IPS DF 19.7 (cell line): ENCODE measurements at regions not wholly inside any gene's neighbourhood (a gene's known extent, or its start where the extent isn't known, plus 50 kb on each side); places are given as distances from the start of the nearest gene placed in this dataset.

Experiments
- DNase-seq: peaks from one replicate; pipeline ENCODE4 v3.0.0-alpha.2; 2013; ENCODE audit warnings: low read depth, low spot score

DNA sequence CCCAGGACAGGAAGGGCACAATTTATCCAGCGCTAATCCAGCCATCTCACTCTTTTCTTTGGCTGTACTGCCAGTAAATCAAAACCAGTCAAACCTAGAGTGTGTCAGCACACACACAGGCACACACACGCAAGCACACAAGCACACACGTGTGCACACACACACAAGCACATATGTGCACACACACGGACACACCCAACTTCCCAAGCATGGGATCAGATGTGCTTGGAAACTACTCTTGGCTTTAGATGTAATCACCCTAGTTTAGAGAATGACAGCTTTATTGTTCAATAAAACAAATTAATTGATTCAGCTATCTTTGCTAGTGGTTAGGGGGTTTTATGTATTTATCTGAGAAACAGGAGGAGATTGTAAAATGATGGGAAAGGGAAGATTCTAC is 615.0 kb upstream of the MKI67 start:
- no peak for DNase-seq

DNA sequence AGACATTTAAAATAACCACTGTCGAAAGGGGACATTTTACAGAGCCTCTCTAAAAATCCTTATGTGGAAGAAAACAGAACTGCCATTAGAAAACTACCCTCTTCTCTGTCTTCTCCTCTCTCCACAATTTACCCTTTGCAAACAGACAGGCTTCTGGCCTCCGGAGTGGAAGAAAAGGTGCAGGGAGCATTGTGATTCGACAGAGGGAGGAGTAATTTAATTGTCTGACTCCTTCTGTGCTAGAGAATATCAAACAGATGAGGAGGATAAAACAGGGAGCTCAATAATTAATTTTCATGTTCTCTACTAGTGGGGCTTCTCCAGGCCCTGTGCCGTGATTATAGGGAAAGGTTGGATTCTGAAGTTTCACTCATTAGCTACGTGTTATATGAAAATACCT is 615.5 kb upstream of the MKI67 start:
- no peak for DNase-seq

DNA sequence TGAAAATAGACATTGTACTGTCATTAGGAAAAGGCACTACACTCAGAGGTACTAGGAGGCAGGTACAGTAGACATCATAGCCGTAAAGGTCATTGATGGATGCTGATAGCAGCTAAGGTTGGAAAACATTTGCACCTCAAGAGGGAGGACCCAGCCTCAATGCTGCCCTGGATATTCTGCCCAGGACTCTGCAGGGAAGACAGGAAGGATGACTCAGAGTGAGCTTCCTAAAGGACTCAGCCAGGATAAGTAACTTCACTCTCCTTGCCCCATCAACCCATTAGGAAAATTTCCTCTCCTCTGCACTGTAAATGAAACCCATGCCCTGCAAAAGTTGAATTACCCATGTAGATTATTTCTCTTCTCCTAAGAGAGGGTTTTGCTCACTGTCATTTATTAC is 617.9 kb upstream of the MKI67 start:
- peak; percentile 25 for DNase-seq

DNA sequence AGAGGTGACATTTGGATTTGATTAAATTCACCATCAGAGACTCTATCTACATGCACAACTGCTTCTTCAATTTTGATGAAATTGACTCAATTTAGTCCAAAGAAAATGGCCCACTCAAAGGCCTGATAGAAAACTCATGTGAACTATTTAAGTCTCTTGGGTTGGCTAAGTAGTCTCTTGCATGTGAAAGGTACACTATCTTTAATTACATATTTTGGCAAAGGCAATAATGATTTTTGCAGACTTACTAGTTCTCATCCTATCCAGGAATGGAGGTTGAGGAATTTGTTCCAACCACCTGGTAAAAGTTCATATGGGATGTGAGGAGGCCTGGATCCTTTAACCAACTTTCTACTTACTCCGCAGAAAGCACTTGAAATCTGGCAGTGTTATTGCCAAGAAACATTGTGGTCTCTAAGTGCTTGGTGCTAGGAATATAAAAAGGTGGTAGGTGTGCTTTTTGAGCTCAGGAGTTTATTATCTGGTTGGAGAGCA is 618.6 kb upstream of the MKI67 start:
- DNase-seq = no peak

DNA sequence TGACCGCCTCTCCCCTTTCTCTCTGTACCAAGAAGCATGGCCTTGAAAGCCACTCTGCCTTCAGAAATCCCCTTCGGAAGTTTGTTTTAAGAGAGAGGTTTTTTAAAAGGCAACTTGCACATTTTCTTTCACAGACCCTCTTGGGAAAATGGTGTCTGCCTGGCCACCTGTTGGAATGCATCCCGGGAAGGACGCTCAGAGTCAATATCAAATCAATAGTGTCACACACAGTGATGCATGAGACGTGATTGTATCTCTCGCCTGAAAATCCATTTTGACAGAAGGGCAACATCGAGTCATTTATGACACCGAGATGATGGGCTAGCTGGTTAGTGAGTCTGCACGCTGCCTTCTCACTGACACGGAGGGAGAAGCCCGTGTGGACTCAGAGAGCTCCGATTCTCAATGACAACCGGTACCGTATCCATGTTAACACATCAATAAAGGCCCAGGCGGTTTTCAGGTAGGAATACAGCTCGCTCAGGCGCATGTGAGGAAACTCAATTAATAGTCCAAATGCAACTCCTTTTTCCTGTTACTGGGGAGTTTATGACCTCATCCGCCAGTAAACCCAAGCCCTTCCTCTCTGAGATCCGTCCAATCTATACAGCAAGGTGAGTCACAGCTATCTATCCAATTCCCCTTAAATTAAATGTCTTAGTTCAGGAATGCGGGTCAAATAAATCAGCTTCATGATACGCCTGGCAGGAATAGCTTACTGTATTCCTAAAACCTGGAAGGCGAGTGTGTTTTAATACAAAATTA is 621.5 kb upstream of the MKI67 start:
- DNase-seq = no peak

DNA sequence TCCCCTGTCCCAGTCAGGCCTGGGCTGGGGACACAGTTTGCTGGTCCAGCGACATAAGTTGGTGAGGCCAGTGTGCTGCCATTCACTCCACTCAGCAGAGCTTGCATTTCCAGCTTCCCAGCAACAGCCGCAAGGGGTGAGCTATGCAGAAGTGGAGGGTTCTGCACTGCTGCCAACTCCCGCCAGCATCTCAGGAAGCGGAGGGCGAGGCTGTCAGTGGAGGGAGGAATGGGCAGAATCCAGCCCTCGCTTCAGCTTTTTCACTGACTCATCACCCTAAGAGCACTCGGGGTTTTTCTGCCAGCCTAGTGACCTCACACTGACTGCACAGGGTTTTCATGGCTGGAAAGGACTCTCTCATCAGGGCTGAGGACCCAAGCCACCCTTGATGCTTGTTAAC is 625.1 kb upstream of the MKI67 start:
- DNase-seq = no peak

DNA sequence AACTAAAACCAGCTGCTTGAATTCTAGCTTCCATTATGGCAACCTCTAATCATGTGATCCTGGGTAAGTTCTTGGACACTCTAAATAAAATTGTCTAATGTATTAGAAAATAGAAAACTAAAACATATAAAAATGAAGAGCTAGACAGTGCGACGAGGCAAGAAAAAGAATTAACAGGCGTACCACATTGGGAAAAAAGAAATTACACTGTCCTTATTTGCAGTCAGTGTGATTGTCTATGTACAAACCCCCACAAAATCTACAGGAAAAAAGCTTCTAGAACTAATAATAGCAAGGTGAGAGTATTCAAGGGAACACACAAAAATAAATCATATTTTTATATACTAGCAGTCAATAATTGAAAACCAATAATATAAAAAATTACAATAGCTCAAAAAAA is 625.6 kb upstream of the MKI67 start:
- DNase-seq = no peak

DNA sequence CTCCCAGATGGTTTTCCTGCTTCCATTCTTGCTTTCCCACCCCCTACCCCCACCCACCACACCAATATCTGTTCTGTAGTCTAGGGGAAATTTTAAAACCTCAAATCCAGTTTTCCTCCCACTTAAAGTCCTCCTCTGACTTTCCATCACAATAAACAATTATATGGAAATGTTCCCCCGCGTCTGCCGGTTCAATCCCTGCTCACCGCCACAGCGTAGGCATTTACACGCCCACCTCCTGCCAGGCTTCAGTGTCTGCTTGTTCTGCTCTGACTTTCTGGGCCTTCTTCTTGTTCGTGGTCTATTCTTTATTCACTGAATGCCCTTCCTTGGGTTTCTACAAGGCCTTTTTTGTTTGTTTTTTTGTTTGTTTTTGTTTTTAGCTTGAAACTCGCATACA is 633.0 kb upstream of the MKI67 start:
- DNase-seq = no peak

DNA sequence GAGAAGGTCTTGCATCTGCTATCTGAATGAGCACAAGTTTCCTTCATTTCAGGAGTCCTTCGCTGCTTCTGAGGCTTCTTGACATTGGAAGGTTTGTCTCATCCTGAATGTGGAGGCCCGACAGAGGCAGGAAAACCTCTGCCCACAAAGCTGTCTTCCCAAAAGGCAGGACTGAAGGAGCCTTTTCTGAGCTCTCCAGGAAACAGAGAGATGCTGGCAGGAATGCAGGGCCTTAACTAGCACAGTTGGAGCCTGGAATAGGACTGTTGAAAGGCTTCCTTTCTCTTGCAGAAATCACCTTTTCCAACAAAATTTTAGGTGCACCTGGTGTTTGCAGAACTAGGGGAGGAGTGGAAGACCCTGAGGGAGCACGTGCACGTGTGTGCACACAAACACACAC is 637.4 kb upstream of the MKI67 start:
- no peak for DNase-seq

DNA sequence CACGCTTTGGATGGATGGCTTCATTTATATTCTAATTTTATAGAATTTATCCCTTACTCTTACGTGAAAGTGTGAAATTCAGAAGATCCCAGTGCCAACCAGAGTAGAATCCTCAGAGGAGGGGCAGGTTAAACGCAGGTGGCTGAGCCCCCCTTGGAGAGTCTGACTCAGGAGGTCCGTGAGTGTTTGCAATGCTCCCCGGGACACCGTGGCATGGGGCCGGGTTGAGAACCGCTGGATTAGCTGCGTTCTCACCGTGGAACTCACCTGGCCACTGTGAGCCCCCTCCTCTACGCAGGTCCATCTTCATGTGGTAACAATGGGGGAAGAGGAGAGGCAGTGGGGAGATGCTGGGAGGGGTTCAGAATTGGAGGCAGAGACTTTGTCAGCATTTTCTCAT is 638.0 kb upstream of the MKI67 start:
- DNase-seq = no peak

DNA sequence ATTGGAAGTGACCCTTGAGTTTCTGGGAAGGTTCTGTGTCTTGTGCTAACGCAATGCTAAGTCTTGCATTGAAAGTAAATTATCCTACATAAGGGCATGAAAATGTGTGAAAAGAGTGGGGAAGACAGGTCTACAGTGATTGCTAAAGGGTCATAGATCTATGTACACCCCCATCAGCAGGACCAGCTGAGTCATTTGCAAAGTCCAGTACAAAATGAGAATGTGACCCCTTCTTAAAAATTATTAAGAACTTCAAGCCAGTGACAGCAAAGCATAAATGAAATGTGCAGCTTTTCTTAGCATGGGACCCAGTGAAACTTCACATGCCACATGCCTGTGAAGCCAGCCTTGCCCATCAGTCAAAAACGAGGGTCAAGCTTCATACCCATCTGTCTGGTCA is 640.7 kb upstream of the MKI67 start:
- no peak for DNase-seq

DNA sequence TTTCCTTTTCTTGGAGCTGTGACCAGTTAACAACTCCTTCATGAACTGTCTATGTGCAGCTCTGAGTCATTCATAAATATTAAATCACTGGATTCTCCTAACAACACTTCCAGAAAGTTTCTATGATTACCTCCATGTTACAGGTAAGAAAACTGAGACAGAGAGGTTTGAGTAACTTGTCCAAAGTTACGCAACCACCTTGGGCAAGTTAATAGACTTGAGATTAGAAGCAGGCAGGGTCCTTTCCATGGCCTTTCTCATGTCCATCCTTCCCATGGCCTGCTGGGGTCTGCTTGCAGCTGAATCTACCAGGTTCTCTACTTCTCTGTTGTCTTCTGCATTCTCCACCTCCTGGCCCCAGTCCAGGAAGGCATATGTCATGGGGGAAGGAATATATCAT is 648.8 kb upstream of the MKI67 start:
- DNase-seq = no peak

DNA sequence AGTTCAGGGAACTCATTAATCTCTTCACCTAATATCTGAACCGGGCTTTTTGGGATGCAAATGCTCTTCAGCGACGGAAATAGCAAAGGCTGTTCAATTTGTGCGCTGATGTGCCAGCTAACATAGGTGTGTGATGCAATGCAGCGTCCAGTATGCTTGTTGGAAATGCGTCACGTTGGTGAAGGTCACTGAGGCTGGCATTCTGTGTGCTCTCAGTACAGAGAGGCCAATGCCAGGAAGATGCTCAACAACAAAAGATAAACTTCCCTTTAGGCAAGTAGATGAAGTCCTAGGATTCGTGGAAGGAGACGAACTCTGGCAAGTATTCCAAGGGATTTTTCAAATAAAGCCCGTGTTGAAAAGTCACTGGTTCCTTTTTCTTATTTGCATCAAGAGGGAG is 649.5 kb upstream of the MKI67 start:
- no peak for DNase-seq

DNA sequence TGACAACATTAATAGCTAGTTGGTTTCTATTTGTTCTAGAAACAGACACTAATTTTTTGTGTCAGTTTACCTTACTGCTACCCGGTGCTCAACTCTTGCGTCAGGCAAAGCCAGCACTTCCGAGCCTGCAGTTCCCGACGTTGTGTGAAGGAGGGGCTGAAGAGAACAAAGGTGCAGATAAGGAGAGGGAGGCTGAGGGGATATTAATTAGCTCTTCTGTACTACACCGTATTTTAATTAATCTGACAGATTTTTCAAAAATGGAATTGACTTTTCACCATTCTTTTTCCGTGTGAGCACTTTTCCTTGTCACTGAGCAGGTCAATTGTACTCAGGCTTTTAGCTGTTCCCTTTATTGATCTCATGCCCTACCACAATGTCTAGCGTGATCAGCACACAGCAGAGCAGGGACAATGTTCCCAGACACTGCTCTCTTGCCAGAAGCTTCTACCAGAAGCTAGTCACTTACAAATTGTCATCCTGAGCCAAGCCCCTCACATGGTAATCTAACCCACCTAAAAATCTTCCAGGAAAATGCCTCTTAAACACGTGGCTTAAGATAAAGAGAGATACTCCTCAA is 650.5 kb upstream of the MKI67 start:
- no peak for DNase-seq

DNA sequence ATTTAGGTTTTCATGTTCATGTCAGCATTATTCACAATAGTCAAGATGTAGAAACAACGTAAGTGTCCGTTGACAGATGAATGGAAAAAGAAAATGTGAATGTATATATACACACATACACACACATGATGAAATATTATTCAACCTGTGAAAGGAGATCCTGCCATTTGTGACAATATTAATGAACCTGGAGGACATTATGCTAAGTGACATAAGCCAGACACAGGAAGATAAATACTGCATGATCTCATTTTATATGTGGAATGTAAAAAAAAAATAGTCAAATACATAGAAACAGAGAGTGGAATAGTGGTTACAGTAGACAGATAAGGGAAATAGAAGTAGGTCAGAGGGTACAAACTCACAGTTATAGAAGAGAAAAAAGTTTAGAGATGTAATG is 651.1 kb upstream of the MKI67 start:
- DNase-seq = no peak

DNA sequence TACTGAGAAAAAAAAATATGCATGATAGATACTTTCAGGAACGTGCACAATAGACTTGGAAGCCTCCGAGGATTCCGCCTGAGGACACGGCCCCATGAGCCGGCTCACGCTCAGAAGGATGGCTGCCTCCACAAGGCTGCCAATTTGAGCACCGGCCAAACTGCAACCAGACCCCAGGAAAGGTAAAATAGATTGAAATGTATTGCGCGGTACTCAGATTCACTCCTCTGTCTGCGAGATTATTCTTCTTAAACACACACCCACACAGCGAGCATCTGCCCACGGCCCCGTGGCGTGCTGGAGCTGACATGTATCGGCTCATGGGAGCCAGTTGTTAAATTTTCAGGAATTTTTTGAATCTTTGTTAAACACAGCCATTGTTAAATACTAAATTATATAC is 653.2 kb upstream of the MKI67 start:
- DNase-seq = no peak

DNA sequence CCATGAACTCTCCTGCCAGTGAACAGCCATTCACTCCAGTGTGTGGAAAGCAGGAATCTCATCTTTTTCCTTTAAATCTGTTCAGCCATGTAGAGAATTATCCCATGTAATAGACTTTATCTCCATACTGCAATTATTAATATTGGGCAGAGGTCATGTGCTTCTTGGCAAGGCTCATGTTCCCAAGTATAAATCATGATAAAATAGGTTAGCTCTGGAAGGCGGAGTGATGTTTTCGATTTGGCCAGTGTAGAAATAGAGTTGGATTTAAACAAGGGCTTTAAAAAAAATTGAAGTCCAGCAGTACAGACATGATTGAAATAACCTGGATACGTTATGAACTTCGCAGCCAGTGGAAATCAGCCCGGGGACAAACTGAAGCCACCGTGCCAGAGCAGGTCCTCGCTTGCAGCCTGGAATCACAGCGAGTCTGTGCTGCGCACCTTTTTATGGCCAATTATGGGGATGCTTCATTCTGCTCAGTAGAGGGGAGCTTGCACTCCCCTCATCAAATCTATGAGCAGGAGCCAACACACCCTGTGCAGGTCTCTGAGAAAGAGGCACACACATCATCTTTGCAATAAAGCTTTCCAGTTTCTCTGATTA is 654.0 kb upstream of the MKI67 start:
- DNase-seq = no peak

DNA sequence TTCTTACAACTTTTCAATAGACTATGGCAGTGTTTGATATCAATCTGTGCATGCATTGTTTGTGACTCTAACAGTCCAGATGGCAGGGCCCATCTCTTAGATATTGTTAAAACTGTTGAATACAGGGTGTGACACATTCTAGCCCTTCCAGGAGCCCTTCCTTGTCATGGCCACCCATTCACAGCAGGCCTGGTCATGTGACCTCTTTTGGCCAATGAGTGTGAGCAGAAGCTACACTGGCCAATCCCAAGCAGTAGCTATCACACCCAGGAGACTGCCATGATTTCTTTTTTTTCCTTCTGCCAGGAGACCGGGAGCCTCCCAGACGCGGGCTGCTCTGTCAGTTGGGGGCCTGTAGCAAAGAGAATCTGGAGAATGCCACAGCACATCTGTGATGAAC is 655.4 kb upstream of the MKI67 start:
- DNase-seq = no peak

DNA sequence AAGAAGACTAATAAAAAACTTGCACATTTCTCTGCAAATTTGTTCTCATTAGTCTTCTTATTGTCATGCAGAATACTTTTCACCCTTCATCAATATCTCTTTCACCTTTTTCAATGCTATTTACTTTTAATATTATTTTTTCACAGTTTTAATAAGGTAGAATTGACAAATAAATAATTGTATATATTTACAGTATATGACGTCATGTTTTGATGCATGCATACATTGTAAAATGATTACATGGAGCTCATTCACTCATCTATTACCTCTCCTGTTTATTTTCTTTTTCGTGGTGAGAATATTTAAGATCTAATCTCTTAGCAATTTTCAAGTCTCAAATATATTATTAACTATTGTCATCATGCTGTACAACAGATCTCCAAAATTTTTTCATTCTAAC is 658.2 kb upstream of the MKI67 start:
- DNase-seq = no peak

DNA sequence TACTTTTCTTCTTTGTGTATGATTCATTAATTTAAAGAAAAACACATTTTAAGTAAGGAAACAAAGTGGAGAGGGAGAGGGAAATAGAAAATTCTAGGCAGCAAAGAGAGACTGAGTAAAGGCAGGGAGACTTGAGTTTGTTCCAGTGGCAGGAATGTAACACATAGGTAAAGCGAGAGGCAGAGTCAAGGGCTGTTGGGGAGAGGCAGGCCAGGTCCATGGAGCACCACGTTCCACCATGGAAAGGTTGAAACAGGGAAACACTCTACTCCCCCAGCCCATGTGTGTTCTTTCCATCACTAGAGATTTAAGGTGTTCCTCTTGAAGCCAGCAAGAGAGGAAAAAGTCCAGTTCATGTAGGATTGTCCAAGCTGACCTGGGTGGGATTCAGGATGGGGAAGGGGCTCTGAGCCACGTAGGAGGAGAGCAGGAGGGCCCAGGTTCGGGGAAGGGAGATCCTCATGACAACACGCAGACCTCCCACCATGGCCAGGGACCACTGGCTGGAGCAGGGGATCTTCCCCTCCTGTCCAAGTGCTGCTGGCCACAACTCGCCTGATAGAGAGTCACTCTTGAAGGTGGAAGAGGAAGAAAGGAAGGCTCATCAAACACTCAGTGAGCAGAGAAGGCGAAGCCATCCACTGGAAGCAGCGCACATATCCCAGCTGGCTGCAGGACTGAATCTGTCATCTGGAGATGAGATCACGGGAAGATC is 666.4 kb upstream of the MKI67 start:
- DNase-seq = no peak

DNA sequence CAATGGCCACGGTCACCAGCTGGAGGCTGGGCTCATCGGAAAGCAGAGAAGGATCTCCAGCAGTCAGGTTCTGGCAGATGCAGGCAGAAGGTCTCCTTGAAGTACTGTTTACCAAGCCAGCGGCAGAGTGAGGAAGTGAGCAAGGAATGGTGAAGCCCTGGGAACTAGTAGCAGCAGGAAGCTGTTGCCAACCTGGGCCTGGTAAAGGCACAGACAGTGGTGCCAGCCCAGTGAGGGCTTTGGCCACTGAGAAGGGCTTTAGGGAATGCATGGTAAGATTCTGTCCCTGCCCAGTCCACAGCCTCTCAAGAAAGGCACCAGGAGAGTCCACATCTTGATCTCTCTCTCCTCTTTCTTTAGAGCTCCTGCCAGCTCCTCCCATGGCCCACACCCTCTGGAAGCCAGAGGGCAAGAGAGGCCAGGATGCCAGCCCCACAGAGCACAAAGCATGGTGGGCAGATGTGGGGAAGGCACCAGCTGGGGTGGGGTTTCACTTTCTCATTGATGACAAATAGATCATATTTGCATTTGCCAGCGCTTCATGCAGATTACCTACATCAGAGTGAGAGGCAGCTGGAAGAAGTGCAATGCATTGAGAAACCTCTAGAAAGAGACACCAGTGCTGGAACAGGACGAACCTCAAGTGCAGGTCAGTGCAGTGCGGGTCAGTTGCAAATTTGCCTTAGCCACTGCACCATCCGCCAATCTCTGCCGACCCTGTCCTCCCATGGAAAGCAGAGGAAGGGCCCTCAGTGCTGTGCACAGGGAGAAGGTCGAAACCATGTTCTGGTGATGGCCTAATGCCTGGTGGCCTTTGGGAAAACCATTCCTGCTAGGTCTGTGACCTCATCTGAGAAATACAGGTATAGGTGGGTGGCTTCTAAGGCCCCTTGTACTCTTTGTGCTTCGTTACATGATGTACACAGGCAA is 667.8 kb upstream of the MKI67 start:
- DNase-seq = no peak
